ENCODE measurements at regions not wholly inside any gene's neighbourhood (a gene's known extent, or its start where the extent isn't known, plus 50 kb on each side); places are given as distances from the start of the nearest gene placed in this dataset.

DNA sequence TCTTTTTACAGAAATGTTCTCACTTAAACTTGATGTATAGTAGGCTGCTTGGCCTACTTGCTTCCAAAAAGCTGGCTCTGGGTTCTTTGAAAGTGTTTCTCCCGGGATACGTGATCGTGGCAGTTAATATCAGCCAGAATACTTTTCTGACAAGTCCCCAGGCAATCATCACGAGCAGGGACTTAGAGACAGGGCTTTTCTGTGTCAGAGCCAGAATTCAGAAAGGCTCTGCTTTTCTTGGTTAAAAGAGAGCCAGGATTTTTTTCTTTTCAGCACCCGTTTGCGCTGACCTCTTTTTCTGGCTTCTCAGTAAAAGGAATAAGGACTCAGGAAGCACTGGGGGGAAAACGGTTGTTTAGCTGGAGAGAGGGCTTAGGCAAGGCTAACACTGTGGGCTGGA is 57.8 kb upstream of the ARHGAP5 start:
- TF ChIP-seq, protein P1, sequence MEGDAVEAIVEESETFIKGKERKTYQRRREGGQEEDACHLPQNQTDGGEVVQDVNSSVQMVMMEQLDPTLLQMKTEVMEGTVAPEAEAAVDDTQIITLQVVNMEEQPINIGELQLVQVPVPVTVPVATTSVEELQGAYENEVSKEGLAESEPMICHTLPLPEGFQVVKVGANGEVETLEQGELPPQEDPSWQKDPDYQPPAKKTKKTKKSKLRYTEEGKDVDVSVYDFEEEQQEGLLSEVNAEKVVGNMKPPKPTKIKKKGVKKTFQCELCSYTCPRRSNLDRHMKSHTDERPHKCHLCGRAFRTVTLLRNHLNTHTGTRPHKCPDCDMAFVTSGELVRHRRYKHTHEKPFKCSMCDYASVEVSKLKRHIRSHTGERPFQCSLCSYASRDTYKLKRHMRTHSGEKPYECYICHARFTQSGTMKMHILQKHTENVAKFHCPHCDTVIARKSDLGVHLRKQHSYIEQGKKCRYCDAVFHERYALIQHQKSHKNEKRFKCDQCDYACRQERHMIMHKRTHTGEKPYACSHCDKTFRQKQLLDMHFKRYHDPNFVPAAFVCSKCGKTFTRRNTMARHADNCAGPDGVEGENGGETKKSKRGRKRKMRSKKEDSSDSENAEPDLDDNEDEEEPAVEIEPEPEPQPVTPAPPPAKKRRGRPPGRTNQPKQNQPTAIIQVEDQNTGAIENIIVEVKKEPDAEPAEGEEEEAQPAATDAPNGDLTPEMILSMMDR (IDR thresholded peaks at IDR 0.05; ENCODE audit: low read depth, low read length, poor library complexity, severe bottlenecking): no peak
- TF ChIP-seq EZH2phosphoT487 (IDR thresholded peaks at IDR 0.05; ENCODE audit: borderline replicate concordance, low read length): no peak

All from DOHH2 (cell line).